ENCODE measurements at regions not wholly inside any gene's neighbourhood (a gene's known extent, or its start where the extent isn't known, plus 50 kb on each side); places are given as distances from the start of the nearest gene placed in this dataset.
A peak's percentile ranks its signal among the peaks of the same experiment; 100 is the strongest.
"Not testable (repeated sequence)": the region's sequence is repeated elsewhere in the genome, so short reads cannot be mapped to it uniquely, and the experiment has no call there.

DNA sequence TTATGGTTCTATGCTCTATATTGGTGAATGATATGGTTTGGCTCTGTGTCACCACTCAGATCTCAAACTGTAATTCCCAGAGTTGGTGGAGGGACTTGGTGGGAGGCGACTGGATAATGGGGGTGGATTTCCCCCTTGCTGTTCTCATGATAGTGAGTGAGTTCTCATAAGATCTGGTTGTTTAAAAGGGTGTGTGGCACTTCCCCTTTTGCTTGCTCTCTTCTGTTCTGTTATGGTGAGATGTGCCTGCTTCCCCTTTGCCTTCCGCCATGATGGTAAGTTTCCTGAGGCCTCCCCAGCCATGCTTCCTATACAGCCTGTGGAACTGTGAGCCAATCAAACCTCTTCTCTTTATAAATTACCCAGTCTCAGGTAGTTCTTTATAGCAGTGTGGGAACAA is 446.6 kb upstream of the PDE3A start:
- DNase-seq, result not testable (repeated sequence)

DNA sequence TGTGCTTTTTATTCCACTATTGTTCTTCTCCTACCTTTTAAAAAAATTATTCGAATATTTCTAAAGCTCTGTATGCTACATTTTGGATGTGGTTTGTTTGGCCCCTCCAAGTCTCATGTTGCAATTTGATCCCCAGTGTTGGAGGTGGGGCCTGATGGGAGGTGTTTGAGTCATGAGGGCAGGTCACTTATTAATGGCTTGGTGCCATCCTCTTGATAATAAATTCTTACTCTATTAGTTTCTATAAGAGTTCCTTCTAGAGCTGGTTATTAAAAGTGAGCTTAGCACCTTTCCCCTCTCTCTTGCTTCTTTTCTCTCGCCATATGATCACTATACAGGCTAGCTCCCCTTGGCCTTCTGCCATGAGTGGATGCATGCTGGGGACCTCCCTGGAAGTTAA is 445.6 kb upstream of the PDE3A start:
- DNase-seq, result no peak

DNA sequence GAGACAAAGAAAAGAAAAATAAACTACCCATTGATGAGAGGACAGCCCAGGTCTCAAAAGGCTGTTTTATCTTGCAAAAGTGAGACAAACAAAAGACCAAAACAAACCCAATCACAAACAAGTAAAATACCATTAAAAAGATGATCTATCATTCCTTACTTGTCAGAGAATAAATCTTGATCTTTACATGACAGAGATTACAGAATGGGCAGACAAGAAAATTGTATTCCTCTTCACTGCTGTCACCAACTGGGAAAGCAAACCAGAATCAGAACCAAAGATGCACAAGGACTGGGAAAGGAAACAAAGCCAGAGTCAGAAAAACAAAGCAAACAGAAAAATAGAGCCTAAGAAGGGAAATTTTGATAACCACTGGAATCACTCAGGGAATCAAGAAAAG is 444.0 kb upstream of the PDE3A start:
- DNase-seq, result no peak

DNA sequence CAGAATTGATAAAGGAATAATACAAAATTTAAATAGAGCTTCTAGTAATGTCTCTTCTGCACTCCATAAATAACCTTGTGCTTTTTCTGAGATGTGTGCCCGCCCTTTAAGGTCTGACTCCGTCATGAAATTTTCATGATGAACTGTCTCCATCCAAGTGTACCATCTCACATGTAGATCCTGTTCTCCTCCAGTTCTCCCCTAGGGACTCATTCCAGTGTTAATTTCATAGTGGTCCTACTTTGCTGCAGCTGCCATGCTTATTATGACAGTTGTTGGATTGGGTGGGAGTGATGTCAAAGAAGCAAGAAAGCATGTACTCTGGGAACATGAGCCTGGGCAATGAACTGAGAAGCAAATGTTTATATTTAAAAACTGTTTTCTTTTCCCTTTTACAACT is 442.5 kb upstream of the PDE3A start:
- DNase-seq, result no peak

DNA sequence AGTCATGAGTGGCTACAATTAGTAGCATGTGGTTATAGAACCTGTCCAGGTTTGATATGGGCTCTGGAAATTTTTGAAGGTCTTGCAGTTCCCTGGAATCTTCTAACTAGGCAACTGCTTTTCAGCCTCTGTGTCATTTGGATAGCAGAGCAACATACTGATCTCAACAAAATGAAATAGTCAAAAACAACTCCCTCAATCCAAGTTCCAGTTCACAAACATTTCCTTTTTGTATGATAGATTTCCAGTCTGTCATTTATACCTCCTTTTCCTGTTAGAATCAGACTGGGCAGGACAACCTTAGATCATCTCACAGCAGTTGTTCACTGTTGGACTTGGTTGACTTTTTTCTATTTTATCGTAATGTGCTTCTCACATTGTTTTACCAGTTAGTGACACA is 442.1 kb upstream of the PDE3A start:
- no peak for DNase-seq

DNA sequence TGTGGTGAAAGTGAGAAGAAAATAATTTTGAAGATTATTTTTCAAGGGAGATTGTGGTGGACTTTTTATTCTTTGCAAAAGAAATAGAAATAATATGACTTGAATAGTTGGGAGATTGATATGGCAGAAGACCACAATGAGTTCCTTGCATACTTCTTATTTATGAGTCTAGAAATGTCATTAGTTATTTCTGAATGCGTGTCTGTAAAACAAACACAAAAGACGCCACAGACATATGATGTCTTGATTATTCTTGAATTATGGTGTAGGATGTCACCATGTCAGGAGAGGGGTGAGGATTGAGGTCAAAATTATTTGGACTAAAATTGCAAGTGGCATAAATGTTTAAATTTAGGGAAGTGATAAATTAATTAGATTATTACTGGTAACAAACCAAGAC is 440.7 kb upstream of the PDE3A start:
- no peak for DNase-seq

DNA sequence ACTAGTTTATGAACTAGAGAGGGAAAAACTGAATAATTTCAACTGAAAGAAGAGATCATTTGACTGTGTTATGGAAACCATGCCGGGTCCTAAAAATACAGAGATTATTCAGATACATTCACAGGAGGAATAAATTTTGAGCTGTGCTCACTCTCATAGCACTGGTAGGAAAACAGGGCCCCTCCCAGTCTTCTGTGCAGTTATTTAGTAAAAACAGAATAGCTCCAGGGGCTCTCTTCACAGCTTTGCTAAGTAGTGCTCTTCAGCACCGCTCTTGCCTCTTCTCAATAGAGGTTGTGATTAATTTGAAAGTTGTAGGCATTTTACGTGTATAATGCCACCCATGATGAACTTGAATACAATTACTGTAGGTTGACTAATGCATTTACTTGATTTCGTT is 435.9 kb upstream of the PDE3A start:
- DNase-seq, result no peak

DNA sequence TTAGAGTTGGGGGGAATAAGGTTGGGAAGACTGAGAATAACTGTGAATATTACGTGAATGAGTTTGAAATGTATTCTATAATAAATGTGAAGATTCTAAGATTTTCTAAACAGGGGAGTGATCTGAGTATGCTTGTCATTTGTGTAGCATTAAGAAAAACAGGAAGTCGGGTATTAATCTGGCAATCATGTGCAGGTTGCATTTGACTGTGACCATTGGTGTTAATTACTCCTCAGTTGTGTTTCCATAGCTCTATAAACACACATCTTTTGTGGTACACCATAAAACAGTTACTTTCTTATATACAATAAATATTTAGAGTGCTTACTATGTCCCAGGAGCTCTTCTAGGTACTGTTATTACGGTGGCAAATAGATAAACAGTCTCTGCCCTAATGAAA is 434.4 kb upstream of the PDE3A start:
- DNase-seq, result no peak

DNA sequence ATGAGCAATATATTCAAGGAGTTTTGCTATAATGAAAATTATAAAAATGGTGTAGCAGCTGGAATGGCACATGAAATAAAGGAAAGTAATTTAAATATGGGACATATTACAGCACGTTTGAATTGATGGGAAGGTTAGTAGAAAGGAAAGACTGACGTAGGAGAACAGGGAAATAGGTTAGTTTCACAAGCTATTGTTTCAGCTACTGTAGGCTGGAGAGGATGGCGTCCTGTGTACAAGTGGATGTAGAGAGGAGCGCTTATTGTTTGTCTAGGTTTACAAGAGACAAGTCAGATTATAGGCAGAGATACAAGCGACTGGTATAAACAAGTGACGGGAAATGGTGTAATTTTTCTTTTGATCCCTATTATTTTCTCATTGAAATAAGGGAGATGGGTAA is 431.2 kb upstream of the PDE3A start:
- no peak for DNase-seq

DNA sequence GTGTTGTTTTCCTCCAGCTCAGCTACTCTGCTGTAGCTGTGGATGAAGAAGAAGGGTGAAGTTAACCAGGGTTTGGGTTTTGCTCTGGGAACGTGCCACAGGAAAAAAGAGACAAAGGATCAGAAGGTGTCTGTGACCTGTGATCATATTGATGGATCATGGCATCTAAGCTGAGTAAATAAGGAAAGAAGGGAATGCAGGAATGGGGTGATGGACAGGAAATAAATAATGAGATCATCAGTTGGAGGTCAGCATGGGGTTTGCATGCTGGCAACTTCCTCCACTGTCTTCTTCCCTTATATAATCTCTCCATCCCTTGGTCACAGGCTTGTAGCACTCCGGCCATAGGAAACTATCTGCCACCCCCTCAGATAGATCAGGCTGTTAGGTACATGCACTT is 430.3 kb upstream of the PDE3A start:
- no peak for DNase-seq

DNA sequence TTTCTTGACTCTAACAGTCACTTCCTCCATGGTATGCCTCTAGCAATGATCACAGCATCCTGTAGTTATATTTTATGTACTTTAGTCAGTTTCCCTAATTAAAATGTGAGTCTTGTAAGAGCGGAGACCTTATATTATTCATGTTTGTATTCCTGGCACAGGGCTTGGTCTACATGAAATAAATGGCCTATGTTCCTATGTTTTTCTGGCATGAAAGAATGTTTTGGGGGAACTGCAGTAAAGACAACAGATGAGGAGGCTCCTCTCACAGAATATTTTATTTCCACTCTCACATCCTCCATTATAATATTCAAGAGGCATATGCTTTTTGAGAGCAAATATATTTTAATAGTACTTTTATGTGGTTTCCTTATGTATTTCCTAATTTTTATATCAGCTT is 429.8 kb upstream of the PDE3A start:
- DNase-seq, result no peak

DNA sequence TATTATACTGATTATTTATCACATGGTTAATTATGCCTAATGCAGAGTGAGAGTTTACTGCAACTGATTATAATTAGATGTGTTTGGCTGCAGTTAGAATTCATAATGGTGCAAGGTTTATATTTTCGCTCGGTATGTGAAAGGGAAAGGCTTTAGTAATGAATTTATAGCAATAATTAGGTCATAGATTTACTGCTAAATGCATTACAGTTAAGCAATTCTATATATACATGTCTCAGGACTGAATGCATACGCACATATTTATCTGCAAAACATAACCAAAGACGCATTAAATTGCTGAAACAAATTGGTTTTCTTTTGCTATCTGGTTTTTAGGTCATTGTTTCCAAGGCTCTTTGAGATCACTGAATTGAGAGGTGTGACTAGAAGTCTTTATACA is 428.1 kb upstream of the PDE3A start:
- no peak for DNase-seq

DNA sequence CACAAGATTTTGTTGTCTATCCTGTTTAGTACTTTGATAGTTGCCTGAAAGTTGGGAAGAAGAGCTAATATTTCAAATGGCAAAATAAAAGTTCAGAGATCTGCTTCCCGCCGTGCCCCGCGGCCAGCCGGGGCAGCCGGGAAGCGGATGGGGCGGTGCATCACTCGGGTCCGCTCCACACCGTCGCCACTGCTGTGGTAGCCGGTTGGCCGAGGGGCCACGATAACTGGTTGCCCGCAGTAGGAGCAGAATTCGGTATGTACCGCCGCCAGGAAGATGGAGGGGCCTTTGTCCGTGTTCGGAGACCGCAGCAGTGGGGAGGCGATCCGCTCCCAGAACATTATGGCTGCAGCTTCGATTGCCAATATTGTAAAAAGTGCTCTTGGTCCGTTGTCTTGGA is 427.2 kb upstream of the PDE3A start:
- DNase-seq, result no peak

DNA sequence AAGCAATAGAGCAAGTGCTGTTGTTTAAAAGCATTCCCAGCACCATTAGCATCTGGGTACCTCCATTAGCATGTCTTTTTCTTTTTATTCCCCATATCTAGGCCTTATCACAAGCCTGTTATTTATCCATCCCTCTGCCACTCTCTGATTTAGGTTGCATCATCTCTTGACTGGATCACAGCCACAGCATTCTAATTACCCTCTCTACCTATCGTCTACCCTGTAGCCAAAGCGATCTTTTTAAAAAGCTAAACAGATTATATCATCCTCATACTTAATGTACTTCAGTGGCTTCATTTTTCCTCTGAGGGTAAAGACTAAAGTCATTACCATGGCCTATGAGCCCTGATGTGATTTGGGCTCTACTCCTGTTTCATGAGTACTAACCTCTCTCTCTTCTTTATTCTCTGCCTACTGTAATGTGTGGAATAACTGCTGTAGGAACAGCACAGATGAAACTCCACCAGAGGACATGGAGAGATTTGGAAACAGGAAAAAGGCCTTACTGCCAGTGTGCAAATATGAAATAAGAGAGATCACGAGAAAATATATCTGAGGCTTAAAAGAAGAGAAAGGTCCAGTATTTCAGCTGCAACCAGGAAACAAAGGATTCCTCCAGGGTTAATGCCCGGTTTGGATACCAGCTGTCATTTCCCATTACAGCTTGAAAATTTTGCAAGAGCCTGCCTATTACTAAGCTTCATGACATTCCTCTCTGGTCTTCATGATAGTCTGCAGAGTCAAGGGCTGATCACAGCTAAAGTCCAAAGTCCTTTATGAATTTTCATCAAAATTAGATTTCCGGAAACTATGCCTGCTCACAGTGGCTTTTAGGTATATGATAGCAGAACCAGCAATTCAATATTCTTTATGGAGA is 422.5 kb upstream of the PDE3A start:
- no peak for DNase-seq

DNA sequence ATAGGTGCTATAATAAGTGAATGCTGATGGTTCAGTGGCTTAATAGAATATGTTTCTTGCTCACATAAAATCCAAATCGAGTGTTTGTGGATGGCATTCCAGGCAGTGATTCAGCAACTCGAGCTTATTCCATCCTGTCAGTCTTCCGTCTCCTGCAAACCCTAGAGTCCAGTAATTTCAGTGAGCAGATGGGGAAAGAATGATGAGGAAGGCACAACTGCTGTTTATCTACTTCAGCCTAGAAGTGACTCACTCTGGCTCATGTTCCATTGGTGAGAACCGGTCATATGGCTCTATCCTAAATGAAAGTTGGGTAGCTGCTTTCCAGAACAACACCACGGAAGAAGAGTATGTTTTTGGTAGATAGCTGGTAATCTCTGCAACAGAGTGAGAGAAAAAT is 421.8 kb upstream of the PDE3A start:
- DNase-seq, result peak; percentile 44

DNA sequence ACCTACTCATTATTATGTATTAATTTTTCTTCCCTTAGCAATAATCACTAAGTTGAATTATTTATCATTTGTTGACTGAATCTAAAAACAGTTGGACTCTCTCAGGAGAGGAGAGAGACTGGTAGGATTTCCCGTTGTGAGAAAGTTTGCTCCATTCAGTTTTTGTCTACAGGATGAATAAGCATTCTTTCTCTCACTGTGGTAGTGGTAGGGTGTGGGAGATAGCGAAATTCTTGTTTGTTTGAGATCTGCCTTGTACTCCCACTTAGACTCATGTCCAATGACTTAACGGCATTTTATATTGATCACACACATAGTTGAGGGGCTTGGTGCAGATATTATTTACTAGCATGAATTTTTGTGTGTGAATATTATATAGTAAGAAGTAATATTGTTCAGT is 421.0 kb upstream of the PDE3A start:
- no peak for DNase-seq

DNA sequence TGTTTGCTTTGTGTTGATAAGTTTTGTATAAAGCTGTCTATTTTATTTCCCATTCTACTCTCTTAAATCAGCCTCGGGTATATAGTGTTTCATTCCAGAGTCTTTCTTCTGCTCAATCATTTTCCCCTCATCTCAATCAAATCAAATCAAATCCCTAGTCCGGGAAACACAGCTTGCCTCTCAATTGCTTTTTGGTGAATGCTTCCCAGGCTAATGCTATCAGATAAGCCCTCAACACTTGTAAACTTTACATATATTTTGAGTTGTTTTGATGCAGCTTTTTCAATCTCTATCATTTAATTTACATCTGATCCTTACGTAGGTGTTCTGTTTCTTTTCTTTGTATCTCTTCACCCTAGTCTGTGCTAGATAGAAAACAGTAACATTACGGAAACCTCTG is 416.7 kb upstream of the PDE3A start:
- DNase-seq, result no peak

DNA sequence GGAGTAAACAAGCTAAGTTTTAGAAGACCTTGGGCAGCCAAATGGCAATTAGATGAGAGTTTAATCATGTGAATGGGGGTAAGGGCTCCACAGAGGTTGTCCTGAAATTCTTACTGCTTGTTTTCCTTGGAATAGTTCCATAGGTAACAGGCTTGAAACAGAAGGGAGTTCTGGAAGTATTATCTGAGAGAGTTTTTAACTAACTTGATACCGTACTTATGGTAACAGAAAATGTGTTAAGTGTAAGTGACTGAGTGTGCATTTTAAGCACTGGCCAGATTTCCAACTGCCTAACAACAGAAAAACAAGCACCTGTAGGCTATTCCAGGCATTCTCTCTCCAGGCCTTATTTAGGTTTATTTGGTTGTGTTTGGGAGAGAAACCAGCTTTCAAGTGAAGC is 414.6 kb upstream of the PDE3A start:
- no peak for DNase-seq

DNA sequence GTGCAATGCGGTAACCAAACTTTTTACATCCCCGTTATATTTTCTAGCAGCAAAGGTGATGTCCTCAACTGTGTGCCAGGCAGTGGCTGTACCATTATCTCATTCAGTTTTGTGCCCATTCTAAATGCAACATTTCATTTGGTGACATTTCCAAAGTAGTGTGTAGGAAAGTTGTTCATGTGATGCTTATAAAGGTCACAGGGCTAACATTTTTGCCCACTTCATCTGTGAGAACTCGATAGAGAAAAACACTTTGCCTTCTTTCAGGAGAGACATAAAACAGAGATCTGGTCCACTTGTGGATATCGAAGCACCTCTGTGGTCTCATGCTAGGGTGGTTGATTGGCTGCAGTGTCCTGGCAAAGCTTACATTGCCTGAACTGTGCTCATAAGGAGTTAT is 414.2 kb upstream of the PDE3A start:
- no peak for DNase-seq

DNA sequence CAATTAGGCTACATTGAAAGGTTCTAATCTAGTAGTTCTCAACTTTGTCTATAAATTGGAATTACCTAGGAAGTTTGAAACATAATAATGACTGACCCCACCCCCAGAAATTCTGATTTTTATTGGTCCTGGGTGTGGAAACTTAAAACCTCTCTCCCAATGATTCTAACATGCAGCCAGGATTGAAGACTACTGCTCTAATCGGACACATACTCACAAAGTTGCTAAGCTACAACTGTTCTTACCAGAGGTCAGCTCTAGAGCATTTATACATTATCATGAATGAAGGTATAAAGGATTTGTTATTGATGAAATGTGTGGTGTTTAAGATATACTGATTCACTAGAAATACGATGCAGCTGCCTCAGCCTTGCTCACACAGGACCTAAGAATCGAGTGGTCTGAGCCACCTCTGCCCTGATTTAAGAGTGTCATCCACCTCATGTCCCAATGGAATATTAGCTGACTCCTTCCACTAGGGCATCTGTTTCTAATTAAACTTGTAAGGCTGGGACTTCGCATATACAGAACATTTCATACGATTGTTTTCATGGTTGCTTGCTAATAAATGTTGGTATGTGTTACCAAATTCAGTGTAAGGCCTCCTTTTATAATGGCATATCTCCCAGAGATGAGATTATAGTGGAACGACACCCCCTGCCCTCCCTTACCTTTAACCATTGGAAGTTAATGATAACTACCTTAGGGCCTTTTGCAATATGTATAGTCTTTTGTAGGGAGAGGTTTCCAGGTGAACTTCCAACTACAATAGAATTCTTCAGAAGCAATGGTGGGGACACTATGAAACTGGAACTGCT is 410.8 kb upstream of the PDE3A start:
- no peak for DNase-seq

DNA sequence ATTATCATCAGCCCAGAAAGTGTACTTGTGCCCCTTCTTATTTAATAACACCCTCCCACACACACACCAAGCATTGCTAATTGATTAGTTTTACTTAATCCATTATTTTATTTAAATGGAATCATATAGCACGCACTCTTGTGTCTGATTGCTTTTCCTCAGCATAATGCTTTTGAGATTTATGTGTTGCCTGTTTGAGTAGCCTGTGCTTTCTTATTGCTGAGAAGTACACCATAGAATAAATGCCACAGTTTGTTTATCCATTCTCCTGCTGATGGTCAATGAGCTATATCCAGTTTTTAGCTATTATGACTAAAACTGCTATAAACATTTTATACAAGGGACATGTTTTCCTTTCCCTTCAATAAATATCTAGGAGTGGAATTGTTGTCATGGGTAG is 409.9 kb upstream of the PDE3A start:
- no peak for DNase-seq

DNA sequence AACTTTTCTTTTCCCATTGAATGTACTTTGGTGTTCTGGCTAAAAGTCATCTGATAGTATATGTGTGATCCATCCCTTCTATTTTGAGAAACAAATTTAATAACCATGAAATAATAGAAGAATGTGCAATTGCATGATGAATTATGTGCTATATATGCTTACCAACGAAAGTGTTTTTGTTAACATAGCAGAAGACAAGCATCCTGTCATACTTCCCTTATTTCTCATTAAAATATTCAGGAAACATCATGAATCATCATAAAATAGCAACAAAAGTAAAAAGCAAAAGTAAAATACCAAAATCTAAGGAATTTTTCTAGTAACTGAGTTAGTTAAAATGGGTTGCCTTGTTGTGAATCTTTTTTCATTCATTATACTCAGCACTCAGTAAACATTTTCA is 409.0 kb upstream of the PDE3A start:
- DNase-seq, result no peak

DNA sequence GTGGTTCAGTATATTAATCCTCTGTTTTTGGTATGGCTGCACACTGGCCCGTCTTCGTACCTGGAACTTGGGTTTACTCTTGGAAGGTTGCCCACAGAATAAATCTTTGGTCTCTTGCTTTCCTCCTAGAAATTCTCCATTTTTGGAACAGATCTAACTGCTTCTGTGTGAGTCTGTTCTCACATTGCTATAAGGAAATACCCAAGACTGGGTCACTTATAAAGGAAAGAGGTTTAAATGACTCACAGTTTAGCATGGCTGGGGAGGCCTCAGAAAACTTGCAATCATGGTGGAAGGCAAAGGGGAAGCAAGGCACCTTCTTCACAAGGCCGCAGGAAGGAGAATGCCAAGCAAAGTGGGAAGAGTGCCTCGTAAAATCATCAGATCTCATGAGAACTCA is 407.8 kb upstream of the PDE3A start:
- no peak for DNase-seq

DNA sequence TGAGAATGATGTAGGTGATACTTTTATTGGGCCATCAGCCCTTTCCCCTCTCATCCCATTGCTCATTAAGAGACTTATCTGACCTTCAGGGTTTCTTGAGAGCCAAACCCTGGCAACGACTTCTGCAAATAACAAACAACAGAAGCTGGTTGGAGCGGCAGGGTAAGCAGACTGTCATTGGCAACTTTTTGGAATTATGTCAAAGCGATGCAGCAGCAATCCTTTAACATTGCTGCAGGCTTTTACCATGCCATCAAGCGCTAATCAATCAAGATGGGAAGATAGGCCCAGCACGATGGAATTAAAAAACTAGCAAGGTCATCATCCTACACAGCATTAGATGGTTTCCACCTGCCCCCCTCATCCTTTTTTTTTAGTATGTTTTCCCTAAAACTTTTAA is 406.1 kb upstream of the PDE3A start:
- DNase-seq, result no peak

Measured in hindlimb muscle (tissue), 1 donor.